ENCODE measurements at regions not wholly inside any gene's neighbourhood (a gene's known extent, or its start where the extent isn't known, plus 50 kb on each side); places are given as distances from the start of the nearest gene placed in this dataset.

DNA sequence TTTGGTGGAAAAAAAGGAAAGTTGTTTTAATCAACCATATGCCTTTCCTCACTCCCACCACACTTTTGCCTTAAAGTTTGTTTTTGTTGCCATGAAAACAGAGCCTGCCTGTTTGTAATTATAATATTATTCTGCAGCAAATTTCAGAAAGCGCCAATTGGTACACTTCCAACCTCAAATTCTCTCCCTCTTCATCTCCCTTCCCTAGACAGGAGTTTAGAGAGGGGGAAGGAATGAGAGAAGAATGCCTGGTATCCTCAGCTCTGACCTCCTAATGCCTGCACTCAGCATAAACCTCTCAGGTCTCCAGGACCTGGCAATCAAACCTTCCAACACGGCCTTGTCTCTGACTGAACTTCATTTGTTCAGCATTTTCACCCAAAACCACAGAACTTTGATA is 138.4 kb upstream of the HCCS start:
- Histone ChIP-seq H3K36me3 (replicated peaks; ENCODE audit: insufficient read depth, low read length) (no peaks in the 10 kb centered on the region), H3K27ac (ENCODE audit: low read length) (no peak overlapping the region), H3K9ac (ENCODE audit: low read length) (no peak overlapping the region), H3K79me2 (ENCODE audit: low read length) (no peaks in the 10 kb centered on the region), H3K4me3 (ENCODE audit: low read length) (no peak overlapping the region), H3K27me3 (replicated peaks; ENCODE audit: insufficient read depth, low read length) (no peaks in the 10 kb centered on the region), H2AFZ (ENCODE audit: low read length) (no peak overlapping the region), H3K9me2 (replicated peaks; ENCODE audit: insufficient read depth, low read length) (no peaks in the 10 kb centered on the region), H4K20me1 (ENCODE audit: insufficient read depth, low read length) (no peaks in the 10 kb centered on the region), H3F3A (ENCODE audit: insufficient read depth, low read length) (no peaks in the 10 kb centered on the region), H3K4me2 (ENCODE audit: low read depth, low read length) (no peak overlapping the region), H3K4me1 (ENCODE audit: low read length) (no peaks in the 10 kb centered on the region), H3K9me3 (replicated peaks; ENCODE audit: insufficient read depth, low read length) (no peaks in the 10 kb centered on the region)
- no peak for TF ChIP-seq EZH2 (optimal IDR thresholded peaks at IDR 0.05; ENCODE audit: low read depth, low read length)
- TF ChIP-seq EZH2phosphoT487 (IDR thresholded peaks at IDR 0.05; ENCODE audit: low read length), result no peak
- TF ChIP-seq CTCF (IDR thresholded peaks at IDR 0.05; ENCODE audit: low read length), result no peak
- DNase-seq, result no peak

- no peak for TF ChIP-seq EZH2phosphoT487 (IDR thresholded peaks at IDR 0.05; ENCODE audit: low read length)
- TF ChIP-seq CTCF (IDR thresholded peaks at IDR 0.05; ENCODE audit: low read length), result no peak
- TF ChIP-seq EZH2 (optimal IDR thresholded peaks at IDR 0.05; ENCODE audit: low read depth, low read length), result no peak
- Histone ChIP-seq H3K9me3 (replicated peaks; ENCODE audit: insufficient read depth, low read length) (no peaks in the 10 kb centered on the region), H3F3A (ENCODE audit: insufficient read depth, low read length) (no peaks in the 10 kb centered on the region), H2AFZ (ENCODE audit: low read length) (no peak overlapping the region), H3K9me2 (replicated peaks; ENCODE audit: insufficient read depth, low read length) (no peaks in the 10 kb centered on the region), H3K4me2 (ENCODE audit: low read depth, low read length) (no peak overlapping the region), H4K20me1 (ENCODE audit: insufficient read depth, low read length) (no peaks in the 10 kb centered on the region), H3K27me3 (replicated peaks; ENCODE audit: insufficient read depth, low read length) (no peaks in the 10 kb centered on the region), H3K27ac (ENCODE audit: low read length) (no peak overlapping the region), H3K79me2 (ENCODE audit: low read length) (no peaks in the 10 kb centered on the region), H3K4me3 (ENCODE audit: low read length) (no peak overlapping the region), H3K4me1 (ENCODE audit: low read length) (no peaks in the 10 kb centered on the region), H3K9ac (ENCODE audit: low read length) (no peak overlapping the region), H3K36me3 (replicated peaks; ENCODE audit: insufficient read depth, low read length) (no peaks in the 10 kb centered on the region)
- DNase-seq, result no peak
These were observed 136.2 kb upstream of the HCCS start for GRCh38 chrX:10974920-10975319.

- H3K4me1 ChIP-seq (ENCODE audit: low read length), result no peaks in the 10 kb centered on the region
- no peaks in the 10 kb centered on the region for H4K20me1 ChIP-seq (ENCODE audit: insufficient read depth, low read length)
- no peaks in the 10 kb centered on the region for H3K9me3 ChIP-seq (replicated peaks; ENCODE audit: insufficient read depth, low read length)
- H3K27ac ChIP-seq (ENCODE audit: low read length), result no peak overlapping the region
- H3K9ac ChIP-seq (ENCODE audit: low read length), result no peak overlapping the region
- H3F3A ChIP-seq (ENCODE audit: insufficient read depth, low read length), result no peaks in the 10 kb centered on the region
- no peaks in the 10 kb centered on the region for H3K79me2 ChIP-seq (ENCODE audit: low read length)
- H3K4me2 ChIP-seq (ENCODE audit: low read depth, low read length), result no peak overlapping the region
- no peaks in the 10 kb centered on the region for H3K27me3 ChIP-seq (replicated peaks; ENCODE audit: insufficient read depth, low read length)
- no peak for DNase-seq
- H3K36me3 ChIP-seq (replicated peaks; ENCODE audit: insufficient read depth, low read length), result no peaks in the 10 kb centered on the region
- no peak overlapping the region for H2AFZ ChIP-seq (ENCODE audit: low read length)
- H3K9me2 ChIP-seq (replicated peaks; ENCODE audit: insufficient read depth, low read length), result no peaks in the 10 kb centered on the region
- no peak for TF ChIP-seq EZH2 (optimal IDR thresholded peaks at IDR 0.05; ENCODE audit: low read depth, low read length)
- TF ChIP-seq CTCF (IDR thresholded peaks at IDR 0.05; ENCODE audit: low read length), result no peak
- TF ChIP-seq EZH2phosphoT487 (IDR thresholded peaks at IDR 0.05; ENCODE audit: low read length), result no peak
- no peak overlapping the region for H3K4me3 ChIP-seq (ENCODE audit: low read length)
These were observed 131.2 kb upstream of the HCCS start for GRCh38 chrX:10979956-10980355.
